RWPE1 (cell line): ENCODE measurements at regions not wholly inside any gene's neighbourhood (a gene's known extent, or its start where the extent isn't known, plus 50 kb on each side); places are given as distances from the start of the nearest gene placed in this dataset.

ENCODE experiments used
- CTCF ChIA-PET: fragments of 350-600 bp; sonication (Branson Sonifier 250); formaldehyde crosslinking; extraction: SDS; loops from one replicate; lab custom pipeline; 2021; lab: Yijun Ruan, JAX
- POLR2A ChIA-PET: fragments of 400-600 bp; formaldehyde crosslinking; extraction: SDS; loops from one replicate; lab custom pipeline; 2020; ENCODE audit warnings: antibody characterized with exemption; ENCODE audit not compliant: low non-redundant PET; lab: Yijun Ruan, JAX
- DNase-seq: peaks from one replicate; pipeline ENCODE4 v3.0.0; 2012; ENCODE audit warnings: low spot score
- H3K27ac ChIP-seq: fragments of 450-650 bp; 2 replicates; pipeline ENCODE4 v1.5.1; 2017
- TF ChIP-seq, protein P1 (sequence below): fragments of 450-650 bp; conservative IDR thresholded peaks from 2 replicates; pipeline ENCODE4 v1.5.1; 2017; ENCODE audit warnings: low read depth, mild to moderate bottlenecking

GRCh38 chr3:13171704-13172643, 98.7 kb upstream of the IQSEC1 start:
- H3K27ac ChIP-seq, result no peak overlapping the region
- TF ChIP-seq, protein P1, sequence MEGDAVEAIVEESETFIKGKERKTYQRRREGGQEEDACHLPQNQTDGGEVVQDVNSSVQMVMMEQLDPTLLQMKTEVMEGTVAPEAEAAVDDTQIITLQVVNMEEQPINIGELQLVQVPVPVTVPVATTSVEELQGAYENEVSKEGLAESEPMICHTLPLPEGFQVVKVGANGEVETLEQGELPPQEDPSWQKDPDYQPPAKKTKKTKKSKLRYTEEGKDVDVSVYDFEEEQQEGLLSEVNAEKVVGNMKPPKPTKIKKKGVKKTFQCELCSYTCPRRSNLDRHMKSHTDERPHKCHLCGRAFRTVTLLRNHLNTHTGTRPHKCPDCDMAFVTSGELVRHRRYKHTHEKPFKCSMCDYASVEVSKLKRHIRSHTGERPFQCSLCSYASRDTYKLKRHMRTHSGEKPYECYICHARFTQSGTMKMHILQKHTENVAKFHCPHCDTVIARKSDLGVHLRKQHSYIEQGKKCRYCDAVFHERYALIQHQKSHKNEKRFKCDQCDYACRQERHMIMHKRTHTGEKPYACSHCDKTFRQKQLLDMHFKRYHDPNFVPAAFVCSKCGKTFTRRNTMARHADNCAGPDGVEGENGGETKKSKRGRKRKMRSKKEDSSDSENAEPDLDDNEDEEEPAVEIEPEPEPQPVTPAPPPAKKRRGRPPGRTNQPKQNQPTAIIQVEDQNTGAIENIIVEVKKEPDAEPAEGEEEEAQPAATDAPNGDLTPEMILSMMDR, result no peak
- no peak for DNase-seq
- POLR2A ChIA-PET, result no interaction called here
- CTCF ChIA-PET, result interaction anchor here (0.6 kb wide), 1 partner anchor 1882 kb away, joined by 5 read pairs; no protein-coding TSS in a partner anchor

DNA sequence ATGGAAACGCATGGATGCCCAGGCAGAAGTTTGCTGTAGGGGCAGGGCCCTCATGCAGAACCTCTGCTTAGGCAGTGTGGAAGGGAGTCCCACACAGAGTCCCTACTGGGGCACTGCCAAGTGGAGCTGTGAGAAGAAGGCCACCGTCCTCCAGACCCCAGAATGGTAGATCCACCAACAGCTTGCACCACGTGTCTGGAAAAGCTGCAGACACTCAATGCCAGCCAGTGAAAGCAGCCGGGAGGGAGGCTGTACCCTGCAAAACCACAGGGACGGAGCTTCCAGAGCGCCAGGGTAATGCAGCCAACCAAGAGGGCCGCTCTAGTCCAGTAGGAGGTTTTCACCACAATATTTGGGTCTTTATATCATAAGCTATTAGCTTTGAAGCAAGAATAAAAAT, 97.1 kb upstream of the IQSEC1 start:
- H3K27ac ChIP-seq, result no peak overlapping the region
- CTCF ChIA-PET, result no interaction called here
- DNase-seq, result no peak
- POLR2A ChIA-PET, result no interaction called here
- TF ChIP-seq, protein P1, result no peak

DNA sequence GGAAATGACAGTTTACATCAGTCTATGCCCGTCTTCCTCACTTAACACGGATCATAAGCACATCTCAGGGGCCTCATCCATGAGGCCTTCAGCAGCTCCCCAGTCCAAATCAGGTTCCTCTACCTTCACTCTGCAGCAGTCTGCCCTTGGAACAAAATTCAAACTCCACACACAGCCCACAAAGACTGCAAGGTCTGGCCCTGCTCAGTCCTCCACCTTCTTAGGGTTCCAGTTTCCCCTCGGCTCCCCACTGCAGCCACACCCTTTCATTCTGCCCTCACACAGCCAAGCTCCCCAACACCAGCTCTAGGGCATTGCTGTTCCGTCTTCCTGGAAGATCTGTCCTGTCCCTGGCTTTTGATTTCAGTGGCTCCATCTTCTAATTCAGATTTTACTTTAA, 95.2 kb upstream of the IQSEC1 start:
- TF ChIP-seq, protein P1, result no peak
- CTCF ChIA-PET, result no interaction called here
- H3K27ac ChIP-seq, result no peak overlapping the region
- no peak for DNase-seq
- POLR2A ChIA-PET, result no interaction called here

GRCh38 chr3:13167829-13168228, 94.6 kb upstream of the IQSEC1 start:
- ChIA-PET CTCF (no interaction called here), POLR2A (no interaction called here)
- no peak for DNase-seq
- TF ChIP-seq, protein P1, result no peak
- no peak overlapping the region for H3K27ac ChIP-seq

DNA sequence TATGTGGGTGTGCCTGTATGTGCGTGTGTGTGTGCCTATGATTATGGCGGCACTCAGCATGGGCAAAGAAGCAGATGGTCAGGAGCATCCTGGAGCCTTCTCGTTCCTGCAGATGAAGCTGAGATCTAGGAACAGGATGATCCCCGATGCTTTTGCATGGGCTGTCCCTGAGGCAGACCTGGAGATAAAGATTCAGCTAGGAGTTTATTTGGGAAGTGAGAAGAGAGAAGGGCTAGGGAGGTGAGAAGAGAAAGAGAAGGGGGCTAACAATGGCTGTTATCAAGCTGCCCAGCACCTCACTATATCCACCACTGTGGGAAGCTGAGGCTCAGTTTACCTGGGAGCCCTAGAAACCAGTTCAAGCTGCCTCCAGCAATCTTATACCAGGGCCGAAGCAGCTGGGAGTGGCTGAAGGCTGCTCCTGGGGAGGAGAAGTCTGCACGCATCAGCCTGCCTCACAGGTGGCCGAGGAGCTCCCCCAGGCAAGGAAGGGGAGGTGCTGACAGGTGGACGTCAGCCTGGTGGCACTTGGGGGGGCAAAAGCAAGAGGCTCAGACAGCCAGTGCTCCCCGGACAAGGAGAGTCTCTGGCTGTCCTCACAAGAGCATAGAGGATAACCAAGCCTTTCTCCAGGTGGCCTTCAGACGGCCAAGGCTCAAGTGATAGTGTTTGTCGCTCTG, 94.0 kb upstream of the IQSEC1 start:
- TF ChIP-seq, protein P1, result no peak
- ChIA-PET CTCF (no interaction called here), POLR2A (no interaction called here)
- DNase-seq, result no peak
- no peak overlapping the region for H3K27ac ChIP-seq

GRCh38 chr3:13166243-13167063, 93.2 kb upstream of the IQSEC1 start:
- no peak for DNase-seq
- POLR2A ChIA-PET, result no interaction called here
- CTCF ChIA-PET, result no interaction called here

More at GRCh38 chr3:13166243-13167063, 93.2 kb upstream of the IQSEC1 start:
- TF ChIP-seq, protein P1, result no peak
- no peak overlapping the region for H3K27ac ChIP-seq
